Natural killer cell (primary cell): ENCODE measurements at regions not wholly inside any gene's neighbourhood (a gene's known extent, or its start where the extent isn't known, plus 50 kb on each side); places are given as distances from the start of the nearest gene placed in this dataset.
"Not testable (repeated sequence)": the region's sequence is repeated elsewhere in the genome, so short reads cannot be mapped to it uniquely, and the experiment has no call there.

ENCODE experiments used
- ATAC-seq, 3 donors: fragments of 150-1000 bp in 2 of 3; fragments of 200-7000 bp in 1 of 3; cut with Tn5 transposase; 1 replicate in 1 of 3; 2 replicates in 2 of 3; pipeline ENCODE4 v1.10.0; 2021; ENCODE audit warnings: mild to moderate bottlenecking in 2 of 3, moderate library complexity in 2 of 3
- DNase-seq, 2 donors: peaks; one replicate each; pipeline versions ENCODE4 v3.0.0 to v3.0.0-alpha.2; 2013 to 2021; ENCODE audit warnings: mixed read lengths in 1 of 2
- H3K27ac ChIP-seq: one replicate; pipeline ENCODE4 v1.5.1; 2013; ENCODE audit warnings: mild to moderate bottlenecking, low read length
- H3K27me3 ChIP-seq: one replicate; pipeline ENCODE4 v1.6.1; 2013; ENCODE audit warnings: low read length; ENCODE audit not compliant: control insufficient read depth, insufficient read depth
- H3K36me3 ChIP-seq: one replicate; pipeline ENCODE4 v1.6.1; 2013; ENCODE audit warnings: low read length; ENCODE audit not compliant: control insufficient read depth, insufficient read depth
- H3K4me1 ChIP-seq: one replicate; pipeline ENCODE4 v1.6.1; 2013; ENCODE audit warnings: low read length; ENCODE audit not compliant: control insufficient read depth, insufficient read depth
- H3K4me3 ChIP-seq: one replicate; pipeline ENCODE4 v1.5.1; 2013; ENCODE audit warnings: low read length
- H3K9me3 ChIP-seq: one replicate; pipeline ENCODE4 v1.6.1; 2013; ENCODE audit warnings: low read length; ENCODE audit not compliant: control insufficient read depth, insufficient read depth
- H3K27ac Mint-ChIP-seq, 2 donors: one replicate each; pipeline ENCODE4 v1.8.0; 2022; ENCODE audit warnings: mild to moderate bottlenecking in 2 of 2, mixed read lengths in 2 of 2, moderate library complexity in 1 of 2
- H3K27me3 Mint-ChIP-seq, 2 donors: one replicate each; pipeline ENCODE4 v1.8.0; 2022; ENCODE audit warnings: low read depth in 2 of 2, mixed read lengths in 2 of 2
- H3K36me3 Mint-ChIP-seq: one replicate; pipeline ENCODE4 v1.8.0; 2022; ENCODE audit warnings: mixed read lengths
- H3K4me1 Mint-ChIP-seq, 2 donors: one replicate each; pipeline ENCODE4 v1.8.0; 2022; ENCODE audit warnings: mixed read lengths in 2 of 2
- H3K4me3 Mint-ChIP-seq: one replicate; pipeline ENCODE4 v1.8.0; 2022; ENCODE audit warnings: mild to moderate bottlenecking, moderate library complexity, mixed read lengths
- H3K9me3 Mint-ChIP-seq, 2 donors: one replicate each; pipeline ENCODE4 v1.8.0; 2022; ENCODE audit warnings: mixed read lengths in 2 of 2
- WGBS: methylation state at CpG from one replicate; pipeline ENCODE4 v1.1.7; 2013; ENCODE audit warnings: missing lambda C conversion rate; ENCODE audit not compliant: insufficient coverage; 5-methylcytosine and 5-hydroxymethylcytosine counted together
- intact Hi-C: fragments of 100-400 bp; cut with micrococcal nuclease; formaldehyde crosslinking; loops from one replicate; pipeline ENCODE4 v1.14.2; 2022
- TF ChIP-seq, protein P1 (sequence below): fragments of 200-600 bp; IDR thresholded peaks from one replicate; pipeline ENCODE4 v1.8.0; 2022; ENCODE audit warnings: antibody characterized with exemption

DNA sequence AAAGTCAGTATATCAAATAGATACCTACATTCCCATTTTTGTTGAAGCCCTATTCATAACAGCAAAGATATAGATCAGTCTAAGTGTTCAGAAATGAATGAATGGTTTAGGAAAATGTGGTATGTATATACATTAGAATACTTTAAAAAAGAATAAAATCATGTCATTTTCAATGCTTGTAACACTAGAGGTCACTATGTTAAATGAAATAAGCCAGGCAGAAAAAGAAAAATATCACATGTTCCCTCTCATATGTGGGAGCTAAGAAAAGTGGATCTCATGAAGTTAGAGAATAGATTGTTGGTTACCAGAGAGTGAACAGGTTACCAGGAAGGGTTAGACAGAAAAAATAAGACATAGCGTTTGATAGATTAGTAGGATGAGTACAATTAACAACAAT, 1111.0 kb upstream of the SLC39A10 start:
- no CpG with 5 or more reads among the region's 1 CpG for WGBS
- no peaks in the 10 kb centered on the region for H3K9me3 ChIP-seq
- intact Hi-C loops, result no loop called here
- TF ChIP-seq, protein P1, sequence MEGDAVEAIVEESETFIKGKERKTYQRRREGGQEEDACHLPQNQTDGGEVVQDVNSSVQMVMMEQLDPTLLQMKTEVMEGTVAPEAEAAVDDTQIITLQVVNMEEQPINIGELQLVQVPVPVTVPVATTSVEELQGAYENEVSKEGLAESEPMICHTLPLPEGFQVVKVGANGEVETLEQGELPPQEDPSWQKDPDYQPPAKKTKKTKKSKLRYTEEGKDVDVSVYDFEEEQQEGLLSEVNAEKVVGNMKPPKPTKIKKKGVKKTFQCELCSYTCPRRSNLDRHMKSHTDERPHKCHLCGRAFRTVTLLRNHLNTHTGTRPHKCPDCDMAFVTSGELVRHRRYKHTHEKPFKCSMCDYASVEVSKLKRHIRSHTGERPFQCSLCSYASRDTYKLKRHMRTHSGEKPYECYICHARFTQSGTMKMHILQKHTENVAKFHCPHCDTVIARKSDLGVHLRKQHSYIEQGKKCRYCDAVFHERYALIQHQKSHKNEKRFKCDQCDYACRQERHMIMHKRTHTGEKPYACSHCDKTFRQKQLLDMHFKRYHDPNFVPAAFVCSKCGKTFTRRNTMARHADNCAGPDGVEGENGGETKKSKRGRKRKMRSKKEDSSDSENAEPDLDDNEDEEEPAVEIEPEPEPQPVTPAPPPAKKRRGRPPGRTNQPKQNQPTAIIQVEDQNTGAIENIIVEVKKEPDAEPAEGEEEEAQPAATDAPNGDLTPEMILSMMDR, result no peak
- H3K27ac Mint-ChIP-seq, result no peak overlapping the region
- H3K27me3 ChIP-seq, result no peaks in the 10 kb centered on the region
- no peak overlapping the region for H3K4me3 ChIP-seq
- no peaks in the 10 kb centered on the region for H3K4me1 ChIP-seq
- H3K27ac ChIP-seq, result no peak overlapping the region
- H3K36me3 Mint-ChIP-seq, result no peaks in the 10 kb centered on the region
- no peak overlapping the region for H3K4me3 Mint-ChIP-seq
- H3K27me3 Mint-ChIP-seq, result no peaks in the 10 kb centered on the region
- no peak for DNase-seq
- H3K36me3 ChIP-seq, result no peaks in the 10 kb centered on the region
- no peak for ATAC-seq
- no peaks in the 10 kb centered on the region for H3K4me1 Mint-ChIP-seq
- H3K9me3 Mint-ChIP-seq, result peaks cover 4 to 9% of the 10 kb centered on the region in 2 donors

GRCh38 chr2:194539425-194539824, 1117.6 kb upstream of the SLC39A10 start:
- no peaks in the 10 kb centered on the region for H3K36me3 Mint-ChIP-seq
- H3K27me3 Mint-ChIP-seq, result no peaks in the 10 kb centered on the region
- no peaks in the 10 kb centered on the region for H3K4me1 Mint-ChIP-seq
- intact Hi-C loops, result no loop called here
- TF ChIP-seq, protein P1, result no peak
- Histone ChIP-seq H3K36me3 (no peaks in the 10 kb centered on the region), H3K9me3 (no peaks in the 10 kb centered on the region), H3K27me3 (no peaks in the 10 kb centered on the region), H3K27ac (no peak overlapping the region), H3K4me3 (no peak overlapping the region), H3K4me1 (no peaks in the 10 kb centered on the region)
- no peak overlapping the region for H3K4me3 Mint-ChIP-seq
- no peak overlapping the region for H3K27ac Mint-ChIP-seq
- H3K9me3 Mint-ChIP-seq, result peaks cover 11 to 12% of the 10 kb centered on the region in 2 donors
- DNase-seq (no peak), ATAC-seq (no peak)

- TF ChIP-seq, protein P1, result no peak
- Mint-ChIP-seq H3K4me1 (no peaks in the 10 kb centered on the region), H3K27ac (no peak overlapping the region), H3K4me3 (no peak overlapping the region), H3K27me3 (no peaks in the 10 kb centered on the region), H3K9me3 (peaks cover 5 to 9% of the 10 kb centered on the region in 2 donors), H3K36me3 (no peaks in the 10 kb centered on the region)
- no peaks in the 10 kb centered on the region for H3K9me3 ChIP-seq
- H3K27ac ChIP-seq, result no peak overlapping the region
- ATAC-seq (no peak), DNase-seq (no peak)
- no peaks in the 10 kb centered on the region for H3K27me3 ChIP-seq
- H3K4me3 ChIP-seq, result no peak overlapping the region
- no peaks in the 10 kb centered on the region for H3K36me3 ChIP-seq
- intact Hi-C loops, result no loop called here
- no peaks in the 10 kb centered on the region for H3K4me1 ChIP-seq
These were observed 1130.9 kb upstream of the SLC39A10 start for GRCh38 chr2:194526121-194526520.

DNA sequence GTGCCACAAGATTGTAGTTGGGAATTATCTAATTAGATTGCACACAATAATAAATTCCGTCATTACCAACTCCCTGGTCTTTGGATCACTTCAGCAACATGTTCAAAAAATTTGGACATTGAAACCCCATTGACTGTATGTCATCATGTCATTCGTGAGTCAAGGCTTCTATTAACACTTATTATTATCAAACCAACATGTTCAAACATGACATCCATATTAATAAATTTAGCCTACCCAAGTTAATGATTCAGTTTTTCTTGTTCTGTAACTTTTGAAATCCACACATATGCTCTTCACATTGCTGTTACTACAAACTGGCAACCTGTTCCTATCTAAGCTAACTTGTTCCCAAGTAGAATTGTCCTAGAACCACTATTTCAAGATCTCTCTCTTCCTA, 1142.7 kb upstream of the SLC39A10 start:
- H3K9me3 ChIP-seq, result no peaks in the 10 kb centered on the region
- H3K27me3 ChIP-seq, result no peaks in the 10 kb centered on the region
- DNase-seq (no peak), ATAC-seq (no peak)
- no peak overlapping the region for H3K4me3 Mint-ChIP-seq
- peaks cover 0 to 9% of the 10 kb centered on the region in 2 donors for H3K9me3 Mint-ChIP-seq
- no peaks in the 10 kb centered on the region for H3K36me3 ChIP-seq
- H3K4me1 Mint-ChIP-seq, result no peaks in the 10 kb centered on the region
- 82% methylated on average over 2 of the region's 2 CpGs for WGBS
- no peaks in the 10 kb centered on the region for H3K36me3 Mint-ChIP-seq
- intact Hi-C loops, result no loop called here
- TF ChIP-seq, protein P1, result no peak
- H3K27ac ChIP-seq, result no peak overlapping the region
- H3K4me1 ChIP-seq, result no peaks in the 10 kb centered on the region
- H3K27ac Mint-ChIP-seq, result no peak overlapping the region
- no peak overlapping the region for H3K4me3 ChIP-seq
- no peaks in the 10 kb centered on the region for H3K27me3 Mint-ChIP-seq

- H3K36me3 ChIP-seq, H3K27me3 Mint-ChIP-seq, H3K4me3 ChIP-seq, H3K27me3 ChIP-seq, H3K36me3 Mint-ChIP-seq, H3K4me1 Mint-ChIP-seq, H3K4me3 Mint-ChIP-seq, H3K9me3 ChIP-seq, H3K27ac Mint-ChIP-seq, H3K4me1 ChIP-seq, H3K27ac ChIP-seq, DNase-seq, intact Hi-C loops, ATAC-seq: not testable (repeated sequence)
- H3K9me3 Mint-ChIP-seq, result peaks cover 10 to 18% of the 10 kb centered on the region in 2 donors
- WGBS, result 86% methylated on average over 1 of the region's 2 CpGs
These were observed 1146.0 kb upstream of the SLC39A10 start for GRCh38 chr2:194511070-194511469.

DNA sequence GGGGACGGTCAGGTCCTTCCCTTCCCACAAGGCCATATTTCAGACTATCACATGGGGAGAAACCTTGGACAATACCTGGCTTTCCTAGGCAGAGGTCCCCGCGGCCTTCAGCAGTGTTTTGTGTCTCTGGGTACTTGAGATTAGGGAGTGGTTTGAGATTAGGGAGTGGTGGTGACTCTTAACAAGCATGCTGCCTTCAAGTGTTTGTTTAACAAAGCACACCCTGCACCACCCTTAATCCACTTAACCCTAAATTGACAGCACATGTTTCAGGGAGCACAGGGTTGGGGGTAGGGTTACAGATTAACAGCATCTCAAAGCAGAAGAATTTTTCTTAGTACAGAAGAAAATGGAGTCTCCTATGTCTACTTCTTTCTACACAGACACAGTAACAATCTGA, 1152.2 kb upstream of the SLC39A10 start:
- intact Hi-C loops, DNase-seq, H3K4me1 Mint-ChIP-seq, H3K4me3 ChIP-seq, ATAC-seq, H3K36me3 Mint-ChIP-seq, H3K4me1 ChIP-seq, H3K4me3 Mint-ChIP-seq, H3K27me3 ChIP-seq, H3K9me3 ChIP-seq, H3K27ac ChIP-seq, H3K36me3 ChIP-seq, H3K27ac Mint-ChIP-seq, H3K27me3 Mint-ChIP-seq: not testable (repeated sequence)
- 83% methylated on average over 1 of the region's 3 CpGs for WGBS
- peaks cover 12 to 13% of the 10 kb centered on the region in 2 donors for H3K9me3 Mint-ChIP-seq
